SK-N-SH treated with all-trans-retinoic acid at 6 μM for 48 hours (cell line): ENCODE measurements at regions not wholly inside any gene's neighbourhood (a gene's known extent, or its start where the extent isn't known, plus 50 kb on each side); places are given as distances from the start of the nearest gene placed in this dataset.
"Not testable (repeated sequence)": the region's sequence is repeated elsewhere in the genome, so short reads cannot be mapped to it uniquely, and the experiment has no call there.

Experiments used
- ATAC-seq: fragments of 200-7000 bp; cut with Tn5 transposase; 3 replicates; pipeline ENCODE4 v1.9.1; 2020; ENCODE audit warnings: mild to moderate bottlenecking, moderate library complexity
- ARNTL ChIP-seq: fragments of 450-650 bp; formaldehyde crosslinking; IDR thresholded peaks from 2 replicates; pipeline ENCODE4 v1.5.0; 2020; ENCODE audit warnings: low read depth, mild to moderate bottlenecking, moderate library complexity, borderline replicate concordance
- BACH2 ChIP-seq: fragments of 250-450 bp; sonication (Bioruptor Pico); IDR thresholded peaks from 2 replicates; pipeline ENCODE4 v1.9.0; 2021; ENCODE audit warnings: mild to moderate bottlenecking, borderline replicate concordance
- CREB5 ChIP-seq: fragments of 250-450 bp; sonication (Bioruptor Pico); IDR thresholded peaks from 2 replicates; pipeline ENCODE4 v1.5.1; 2020; ENCODE audit warnings: low read depth, mild to moderate bottlenecking, moderate library complexity
- CSDC2 ChIP-seq: fragments of 250-450 bp; sonication (Bioruptor Pico); IDR thresholded peaks from 2 replicates; pipeline ENCODE4 v1.5.0; 2020; ENCODE audit warnings: mild to moderate bottlenecking, moderate library complexity
- CSRNP3 ChIP-seq: fragments of 250-450 bp; sonication (Bioruptor Pico); IDR thresholded peaks from 2 replicates; pipeline ENCODE4 v1.5.1; 2021; ENCODE audit warnings: mild to moderate bottlenecking, moderate library complexity
- GLIS3 ChIP-seq: fragments of 250-450 bp; sonication (Bioruptor Pico); IDR thresholded peaks from 2 replicates; pipeline ENCODE4 v1.5.0; 2020; ENCODE audit warnings: mild to moderate bottlenecking, moderate library complexity
- ISL1 ChIP-seq: fragments of 250-450 bp; sonication (Bioruptor Pico); IDR thresholded peaks from 2 replicates; pipeline ENCODE4 v2.1.2; 2022; ENCODE audit warnings: mild to moderate bottlenecking, moderate library complexity
- OSR1 ChIP-seq: fragments of 250-450 bp; sonication (Bioruptor Pico); IDR thresholded peaks from 2 replicates; pipeline ENCODE4 v1.8.0; 2022; ENCODE audit warnings: moderate library complexity, mild to moderate bottlenecking, inconsistent platforms
- PPARA ChIP-seq: fragments of 250-450 bp; sonication (Bioruptor Pico); IDR thresholded peaks from 2 replicates; pipeline ENCODE4 v1.5.0; 2020; ENCODE audit warnings: mild to moderate bottlenecking, borderline replicate concordance
- TCF4 ChIP-seq: fragments of 250-450 bp; sonication (Bioruptor Pico); IDR thresholded peaks from 2 replicates; pipeline ENCODE4 v1.8.0; 2021; ENCODE audit warnings: mild to moderate bottlenecking, moderate library complexity, borderline replicate concordance
- TOX ChIP-seq: fragments of 250-450 bp; sonication (Bioruptor Pico); IDR thresholded peaks from 2 replicates; pipeline ENCODE4 v1.8.0; 2021; ENCODE audit warnings: mild to moderate bottlenecking, moderate library complexity, borderline replicate concordance
- TSHZ2 ChIP-seq: fragments of 250-450 bp; sonication (Bioruptor Pico); IDR thresholded peaks from 2 replicates; pipeline ENCODE4 v1.5.0; 2020; ENCODE audit warnings: mild to moderate bottlenecking, moderate library complexity
- ZC3H10 ChIP-seq: fragments of 250-450 bp; sonication (Bioruptor Pico); IDR thresholded peaks from 2 replicates; pipeline ENCODE4 v1.5.1; 2021; ENCODE audit warnings: mild to moderate bottlenecking, moderate library complexity
- ZFP3 ChIP-seq: fragments of 250-450 bp; sonication (Bioruptor Pico); IDR thresholded peaks from 2 replicates; pipeline ENCODE4 v1.5.0; 2020; ENCODE audit warnings: mild to moderate bottlenecking, moderate library complexity
- ZFP30 ChIP-seq: fragments of 450-650 bp; formaldehyde crosslinking; IDR thresholded peaks from 2 replicates; pipeline ENCODE4 v1.5.0; 2022; ENCODE audit warnings: mild to moderate bottlenecking, moderate library complexity
- ZNF565 ChIP-seq: fragments of 450-650 bp; formaldehyde crosslinking; conservative IDR thresholded peaks from 2 replicates; pipeline ENCODE4 v1.5.0; 2020; ENCODE audit warnings: low read depth, mild to moderate bottlenecking, moderate library complexity
- ZNF70 ChIP-seq: fragments of 450-650 bp; formaldehyde crosslinking; IDR thresholded peaks from 2 replicates; pipeline ENCODE4 v1.5.0; 2020; ENCODE audit warnings: mild to moderate bottlenecking, moderate library complexity
- ZNF8 ChIP-seq: fragments of 450-650 bp; formaldehyde crosslinking; IDR thresholded peaks from 2 replicates; pipeline ENCODE4 v1.5.0; 2020; ENCODE audit warnings: mild to moderate bottlenecking, moderate library complexity
- TF ChIP-seq, protein P1 (sequence below): fragments of 250-450 bp; sonication (Bioruptor Pico); IDR thresholded peaks from 2 replicates; pipeline ENCODE4 v1.8.0; 2020; ENCODE audit warnings: mild to moderate bottlenecking, moderate library complexity, borderline replicate concordance
- TF ChIP-seq, protein P2 (sequence below): fragments of 250-450 bp; sonication (Bioruptor Pico); IDR thresholded peaks from 2 replicates; pipeline ENCODE4 v1.8.0; 2021; ENCODE audit warnings: low read depth, mild to moderate bottlenecking, moderate library complexity, borderline replicate concordance

GRCh38 chr9:7313389-7313788 is 486.2 kb downstream of the DMAC1 start:
- ATAC-seq = no peak
- TF ChIP-seq CREB5 (CRISPR knock-in tag) = no peak
- no peak for TF ChIP-seq TSHZ2 (CRISPR knock-in tag)
- TF ChIP-seq TCF4 = no peak
- no peak for TF ChIP-seq CSRNP3 (CRISPR knock-in tag)
- no peak for TF ChIP-seq ZFP3 (CRISPR knock-in tag)
- no peak for TF ChIP-seq ZNF8
- TF ChIP-seq, protein P1, sequence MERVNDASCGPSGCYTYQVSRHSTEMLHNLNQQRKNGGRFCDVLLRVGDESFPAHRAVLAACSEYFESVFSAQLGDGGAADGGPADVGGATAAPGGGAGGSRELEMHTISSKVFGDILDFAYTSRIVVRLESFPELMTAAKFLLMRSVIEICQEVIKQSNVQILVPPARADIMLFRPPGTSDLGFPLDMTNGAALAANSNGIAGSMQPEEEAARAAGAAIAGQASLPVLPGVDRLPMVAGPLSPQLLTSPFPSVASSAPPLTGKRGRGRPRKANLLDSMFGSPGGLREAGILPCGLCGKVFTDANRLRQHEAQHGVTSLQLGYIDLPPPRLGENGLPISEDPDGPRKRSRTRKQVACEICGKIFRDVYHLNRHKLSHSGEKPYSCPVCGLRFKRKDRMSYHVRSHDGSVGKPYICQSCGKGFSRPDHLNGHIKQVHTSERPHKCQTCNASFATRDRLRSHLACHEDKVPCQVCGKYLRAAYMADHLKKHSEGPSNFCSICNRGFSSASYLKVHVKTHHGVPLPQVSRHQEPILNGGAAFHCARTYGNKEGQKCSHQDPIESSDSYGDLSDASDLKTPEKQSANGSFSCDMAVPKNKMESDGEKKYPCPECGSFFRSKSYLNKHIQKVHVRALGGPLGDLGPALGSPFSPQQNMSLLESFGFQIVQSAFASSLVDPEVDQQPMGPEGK (CRISPR knock-in tag) = no peak
- TF ChIP-seq GLIS3 (CRISPR knock-in tag) = no peak
- no peak for TF ChIP-seq ARNTL (CRISPR knock-in tag)
- TF ChIP-seq ZC3H10 (CRISPR knock-in tag) = no peak
- TF ChIP-seq ZFP30 (CRISPR knock-in tag) = no peak
- TF ChIP-seq ISL1 = no peak
- TF ChIP-seq CSDC2 (CRISPR knock-in tag) = no peak
- no peak for TF ChIP-seq BACH2 (CRISPR knock-in tag)
- no peak for TF ChIP-seq PPARA (CRISPR knock-in tag)
- TF ChIP-seq ZNF70 (CRISPR knock-in tag) = no peak
- no peak for TF ChIP-seq OSR1 (CRISPR knock-in tag)
- no peak for TF ChIP-seq TOX (CRISPR knock-in tag)
- no peak for TF ChIP-seq ZNF565

GRCh38 chr9:7309051-7309450 is 490.5 kb downstream of the DMAC1 start:
- ATAC-seq = not testable (repeated sequence)

GRCh38 chr9:7305677-7306076 is 493.9 kb downstream of the DMAC1 start:
- ATAC-seq = no peak

More at GRCh38 chr9:7305677-7306076, 493.9 kb downstream of the DMAC1 start:
- TF ChIP-seq, protein P2, sequence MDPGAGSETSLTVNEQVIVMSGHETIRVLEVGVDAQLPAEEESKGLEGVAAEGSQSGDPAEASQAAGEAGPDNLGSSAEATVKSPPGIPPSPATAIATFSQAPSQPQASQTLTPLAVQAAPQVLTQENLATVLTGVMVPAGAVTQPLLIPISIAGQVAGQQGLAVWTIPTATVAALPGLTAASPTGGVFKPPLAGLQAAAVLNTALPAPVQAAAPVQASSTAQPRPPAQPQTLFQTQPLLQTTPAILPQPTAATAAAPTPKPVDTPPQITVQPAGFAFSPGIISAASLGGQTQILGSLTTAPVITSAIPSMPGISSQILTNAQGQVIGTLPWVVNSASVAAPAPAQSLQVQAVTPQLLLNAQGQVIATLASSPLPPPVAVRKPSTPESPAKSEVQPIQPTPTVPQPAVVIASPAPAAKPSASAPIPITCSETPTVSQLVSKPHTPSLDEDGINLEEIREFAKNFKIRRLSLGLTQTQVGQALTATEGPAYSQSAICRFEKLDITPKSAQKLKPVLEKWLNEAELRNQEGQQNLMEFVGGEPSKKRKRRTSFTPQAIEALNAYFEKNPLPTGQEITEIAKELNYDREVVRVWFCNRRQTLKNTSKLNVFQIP (CRISPR knock-in tag) = no peak
- no peak for TF ChIP-seq ZNF8
- TF ChIP-seq ARNTL (CRISPR knock-in tag) = no peak
- TF ChIP-seq BACH2 (CRISPR knock-in tag) = no peak
- no peak for TF ChIP-seq CSRNP3 (CRISPR knock-in tag)
